PFSK-1 (cell line): ENCODE measurements at regions not wholly inside any gene's neighbourhood (a gene's known extent, or its start where the extent isn't known, plus 50 kb on each side); places are given as distances from the start of the nearest gene placed in this dataset.

Experiments used
- FOXP2 ChIP-seq: optimal IDR thresholded peaks from 2 replicates; pipeline ENCODE3; 2011; ENCODE audit warnings: borderline replicate concordance, control low read depth, inconsistent platforms; ENCODE audit not compliant: insufficient read depth; ENCODE audit errors: extremely low read length, extremely low read depth
- POLR2AphosphoS5 ChIP-seq: IDR thresholded peaks from 2 replicates; pipeline ENCODE4 v1.6.1; 2012; ENCODE audit warnings: low read depth, mild to moderate bottlenecking, control low read depth, low read length, moderate library complexity
- SIN3A ChIP-seq: IDR thresholded peaks from 2 replicates; pipeline ENCODE4 v1.6.1; 2012; ENCODE audit warnings: mild to moderate bottlenecking, low read length, moderate library complexity, borderline replicate concordance; ENCODE audit not compliant: insufficient read depth
- TAF1 ChIP-seq: IDR thresholded peaks from 2 replicates; pipeline ENCODE4 v1.6.1; 2012; ENCODE audit warnings: low read length, control low read depth, borderline replicate concordance; ENCODE audit not compliant: insufficient read depth
- TF ChIP-seq, protein P1 (sequence below), 2 experiments: IDR thresholded peaks; 2 replicates each; pipeline versions ENCODE4 v1.6.1 to v1.8.0; 2011 to 2012; ENCODE audit warnings: low read depth in 2 of 2, low read length in 2 of 2, control low read depth in 1 of 2, inconsistent platforms in 1 of 2, mild to moderate bottlenecking in 1 of 2, moderate library complexity in 1 of 2; ENCODE audit not compliant: insufficient read depth in 1 of 2

DNA sequence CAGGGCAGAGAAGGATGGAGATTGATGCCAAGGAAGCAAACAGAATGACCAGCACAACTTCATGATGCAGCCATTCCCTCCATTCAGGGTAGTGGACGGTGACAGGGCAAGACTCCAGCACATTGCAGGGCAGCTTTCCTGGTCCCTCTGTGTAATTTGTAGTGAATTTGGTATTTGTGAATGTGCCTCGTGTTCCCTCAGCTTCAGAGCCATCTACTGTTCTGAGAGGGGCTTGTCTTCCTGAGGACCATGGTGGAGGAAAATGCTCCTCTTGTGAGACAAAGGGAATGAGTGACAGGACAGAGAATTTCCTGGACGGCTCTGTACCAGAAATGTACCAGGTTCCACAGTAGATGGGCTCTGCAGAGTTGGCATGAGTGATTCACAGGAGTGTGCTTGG, 132.1 kb downstream of the ADRA2A start:
- TF ChIP-seq, protein P1, sequence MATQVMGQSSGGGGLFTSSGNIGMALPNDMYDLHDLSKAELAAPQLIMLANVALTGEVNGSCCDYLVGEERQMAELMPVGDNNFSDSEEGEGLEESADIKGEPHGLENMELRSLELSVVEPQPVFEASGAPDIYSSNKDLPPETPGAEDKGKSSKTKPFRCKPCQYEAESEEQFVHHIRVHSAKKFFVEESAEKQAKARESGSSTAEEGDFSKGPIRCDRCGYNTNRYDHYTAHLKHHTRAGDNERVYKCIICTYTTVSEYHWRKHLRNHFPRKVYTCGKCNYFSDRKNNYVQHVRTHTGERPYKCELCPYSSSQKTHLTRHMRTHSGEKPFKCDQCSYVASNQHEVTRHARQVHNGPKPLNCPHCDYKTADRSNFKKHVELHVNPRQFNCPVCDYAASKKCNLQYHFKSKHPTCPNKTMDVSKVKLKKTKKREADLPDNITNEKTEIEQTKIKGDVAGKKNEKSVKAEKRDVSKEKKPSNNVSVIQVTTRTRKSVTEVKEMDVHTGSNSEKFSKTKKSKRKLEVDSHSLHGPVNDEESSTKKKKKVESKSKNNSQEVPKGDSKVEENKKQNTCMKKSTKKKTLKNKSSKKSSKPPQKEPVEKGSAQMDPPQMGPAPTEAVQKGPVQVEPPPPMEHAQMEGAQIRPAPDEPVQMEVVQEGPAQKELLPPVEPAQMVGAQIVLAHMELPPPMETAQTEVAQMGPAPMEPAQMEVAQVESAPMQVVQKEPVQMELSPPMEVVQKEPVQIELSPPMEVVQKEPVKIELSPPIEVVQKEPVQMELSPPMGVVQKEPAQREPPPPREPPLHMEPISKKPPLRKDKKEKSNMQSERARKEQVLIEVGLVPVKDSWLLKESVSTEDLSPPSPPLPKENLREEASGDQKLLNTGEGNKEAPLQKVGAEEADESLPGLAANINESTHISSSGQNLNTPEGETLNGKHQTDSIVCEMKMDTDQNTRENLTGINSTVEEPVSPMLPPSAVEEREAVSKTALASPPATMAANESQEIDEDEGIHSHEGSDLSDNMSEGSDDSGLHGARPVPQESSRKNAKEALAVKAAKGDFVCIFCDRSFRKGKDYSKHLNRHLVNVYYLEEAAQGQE (IDR thresholded peaks at IDR 0.05; ENCODE audit: insufficient read depth in 1 of 2, low read depth in 2 of 2, low read length in 2 of 2), result no peak
- no peak for TF ChIP-seq SIN3A
- no peak for TF ChIP-seq FOXP2
- no peak for TF ChIP-seq POLR2AphosphoS5
- TF ChIP-seq TAF1, result no peak

GRCh38 chr10:111209692-111210091, 132.9 kb downstream of the ADRA2A start:
- TF ChIP-seq POLR2AphosphoS5, result no peak
- no peak for TF ChIP-seq TAF1
- TF ChIP-seq, protein P1 (IDR thresholded peaks at IDR 0.05; ENCODE audit: insufficient read depth in 1 of 2, low read depth in 2 of 2, low read length in 2 of 2), result no peak
- no peak for TF ChIP-seq SIN3A
- no peak for TF ChIP-seq FOXP2

DNA sequence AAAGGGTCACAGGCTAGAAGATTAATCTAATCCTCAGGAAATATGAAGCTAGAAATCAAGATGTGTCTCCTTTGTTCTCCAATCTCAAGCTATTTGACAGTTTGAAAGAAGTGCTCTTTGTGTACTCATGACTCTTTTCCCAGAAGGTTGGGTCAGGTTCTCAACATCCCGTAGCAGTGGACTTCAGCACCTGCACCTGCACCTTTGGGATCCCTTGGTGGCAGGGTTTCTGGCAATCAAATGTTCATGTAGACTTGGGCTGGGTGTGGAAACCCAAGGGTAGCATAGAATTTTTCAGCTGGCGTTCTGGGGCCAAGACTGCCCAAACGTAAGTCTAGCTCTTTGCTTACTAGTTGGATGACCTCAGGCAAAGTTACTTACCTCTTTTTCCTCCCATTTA, 134.4 kb downstream of the ADRA2A start:
- TF ChIP-seq, protein P1 (IDR thresholded peaks at IDR 0.05; ENCODE audit: insufficient read depth in 1 of 2, low read depth in 2 of 2, low read length in 2 of 2), result no peak
- TF ChIP-seq POLR2AphosphoS5, result no peak
- TF ChIP-seq FOXP2, result no peak
- TF ChIP-seq SIN3A, result no peak
- no peak for TF ChIP-seq TAF1

- TF ChIP-seq TAF1 (no peak), SIN3A (no peak), FOXP2 (no peak), POLR2AphosphoS5 (no peak)
- TF ChIP-seq, protein P1 (IDR thresholded peaks at IDR 0.05; ENCODE audit: insufficient read depth in 1 of 2, low read depth in 2 of 2, low read length in 2 of 2), result no peak
Observed at GRCh38 chr10:111211706-111212105, 134.9 kb downstream of the ADRA2A start.
